ENCODE measurements at regions not wholly inside any gene's neighbourhood (a gene's known extent, or its start where the extent isn't known, plus 50 kb on each side); places are given as distances from the start of the nearest gene placed in this dataset.
A peak's percentile ranks its signal among the peaks of the same experiment; 100 is the strongest.

- TF ChIP-seq CTCF (IDR thresholded peaks at IDR 0.05; ENCODE audit: poor library complexity) (peak; percentile 83), EZH2 (IDR thresholded peaks at IDR 0.05; ENCODE audit: borderline replicate concordance) (no peak)
Observed at GRCh38 chr13:26946684-26947343, 186.2 kb upstream of the GPR12 start.
